WERI-Rb-1 (cell line): ENCODE measurements at regions not wholly inside any gene's neighbourhood (a gene's known extent, or its start where the extent isn't known, plus 50 kb on each side); places are given as distances from the start of the nearest gene placed in this dataset.

Experiments used
- DNase-seq: peaks from one replicate; pipeline ENCODE4 v3.0.0-alpha.2; 2020
- H3K27ac ChIP-seq: fragments of 250-450 bp; sonication (Bioruptor Pico); 2 replicates; pipeline ENCODE4 v1.5.1; 2020; ENCODE audit warnings: mild to moderate bottlenecking, moderate library complexity
- H3K27me3 ChIP-seq: fragments of 250-450 bp; sonication (Bioruptor Pico); 2 replicates; pipeline ENCODE4 v1.5.1; 2021; ENCODE audit warnings: mild to moderate bottlenecking, low read depth, moderate library complexity; ENCODE audit not compliant: insufficient read depth, severe bottlenecking
- H3K36me3 ChIP-seq: fragments of 250-450 bp; sonication (Bioruptor Pico); 2 replicates; pipeline ENCODE4 v1.5.1; 2020; ENCODE audit warnings: mild to moderate bottlenecking, moderate library complexity
- H3K4me3 ChIP-seq: 2 replicates; pipeline ENCODE4 v1.5.1; 2011; ENCODE audit warnings: low read depth, mild to moderate bottlenecking, control low read depth, low read length
- H3K9me3 ChIP-seq: fragments of 250-450 bp; sonication (Bioruptor Pico); 2 replicates; pipeline ENCODE4 v1.5.1; 2021; ENCODE audit warnings: mild to moderate bottlenecking, moderate library complexity; ENCODE audit not compliant: severe bottlenecking
- TF ChIP-seq, protein P1 (sequence below): IDR thresholded peaks from 2 replicates; pipeline ENCODE4 v1.5.1; 2011; ENCODE audit warnings: low read depth, mild to moderate bottlenecking, control low read depth, inconsistent platforms, low read length

DNA sequence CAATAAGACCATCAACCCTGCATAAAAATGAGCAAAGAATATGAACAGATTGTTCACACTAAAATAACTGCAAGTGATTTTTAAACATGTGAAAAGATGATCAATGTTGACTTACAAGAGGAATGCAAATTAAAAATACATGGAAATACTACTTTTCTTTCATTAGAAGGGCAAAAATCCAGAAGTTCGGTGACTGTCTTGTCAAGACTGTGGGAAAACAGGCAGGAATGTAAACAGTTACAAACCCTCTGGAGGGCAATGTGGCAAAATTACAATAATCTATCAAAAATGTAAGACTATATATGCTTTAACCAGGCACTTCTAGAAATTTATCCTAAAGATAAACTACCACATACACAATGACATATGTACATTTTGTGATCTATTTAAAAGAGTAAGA is 86.7 kb downstream of the TNFAIP3 start:
- Histone ChIP-seq H3K27ac (no peak overlapping the region), H3K9me3 (no peaks in the 10 kb centered on the region), H3K36me3 (no peaks in the 10 kb centered on the region), H3K4me3 (no peak overlapping the region), H3K27me3 (no peaks in the 10 kb centered on the region)
- no peak for DNase-seq
- TF ChIP-seq, protein P1, sequence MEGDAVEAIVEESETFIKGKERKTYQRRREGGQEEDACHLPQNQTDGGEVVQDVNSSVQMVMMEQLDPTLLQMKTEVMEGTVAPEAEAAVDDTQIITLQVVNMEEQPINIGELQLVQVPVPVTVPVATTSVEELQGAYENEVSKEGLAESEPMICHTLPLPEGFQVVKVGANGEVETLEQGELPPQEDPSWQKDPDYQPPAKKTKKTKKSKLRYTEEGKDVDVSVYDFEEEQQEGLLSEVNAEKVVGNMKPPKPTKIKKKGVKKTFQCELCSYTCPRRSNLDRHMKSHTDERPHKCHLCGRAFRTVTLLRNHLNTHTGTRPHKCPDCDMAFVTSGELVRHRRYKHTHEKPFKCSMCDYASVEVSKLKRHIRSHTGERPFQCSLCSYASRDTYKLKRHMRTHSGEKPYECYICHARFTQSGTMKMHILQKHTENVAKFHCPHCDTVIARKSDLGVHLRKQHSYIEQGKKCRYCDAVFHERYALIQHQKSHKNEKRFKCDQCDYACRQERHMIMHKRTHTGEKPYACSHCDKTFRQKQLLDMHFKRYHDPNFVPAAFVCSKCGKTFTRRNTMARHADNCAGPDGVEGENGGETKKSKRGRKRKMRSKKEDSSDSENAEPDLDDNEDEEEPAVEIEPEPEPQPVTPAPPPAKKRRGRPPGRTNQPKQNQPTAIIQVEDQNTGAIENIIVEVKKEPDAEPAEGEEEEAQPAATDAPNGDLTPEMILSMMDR = no peak

DNA sequence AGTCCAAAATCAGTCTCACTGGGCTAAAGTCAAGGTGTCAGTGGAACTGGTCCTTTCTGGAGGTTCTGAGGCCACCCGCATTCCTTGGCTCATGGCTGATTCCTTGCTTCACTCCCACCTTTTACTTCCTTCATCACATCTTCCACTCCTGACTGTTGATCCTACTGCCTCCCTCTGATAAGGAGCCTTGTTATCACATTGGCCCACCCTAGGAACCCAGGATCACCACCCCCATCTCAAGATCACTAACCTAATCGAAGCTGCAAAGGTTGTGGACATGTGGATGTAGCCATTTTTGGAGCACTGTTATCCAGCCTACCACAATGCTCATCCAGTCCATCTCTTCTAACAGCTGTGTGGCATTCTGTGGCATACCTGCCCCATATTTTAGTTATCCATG is 87.2 kb downstream of the TNFAIP3 start:
- TF ChIP-seq, protein P1 = no peak
- Histone ChIP-seq H3K36me3 (no peaks in the 10 kb centered on the region), H3K9me3 (no peaks in the 10 kb centered on the region), H3K4me3 (no peak overlapping the region), H3K27me3 (no peaks in the 10 kb centered on the region), H3K27ac (no peak overlapping the region)
- no peak for DNase-seq

DNA sequence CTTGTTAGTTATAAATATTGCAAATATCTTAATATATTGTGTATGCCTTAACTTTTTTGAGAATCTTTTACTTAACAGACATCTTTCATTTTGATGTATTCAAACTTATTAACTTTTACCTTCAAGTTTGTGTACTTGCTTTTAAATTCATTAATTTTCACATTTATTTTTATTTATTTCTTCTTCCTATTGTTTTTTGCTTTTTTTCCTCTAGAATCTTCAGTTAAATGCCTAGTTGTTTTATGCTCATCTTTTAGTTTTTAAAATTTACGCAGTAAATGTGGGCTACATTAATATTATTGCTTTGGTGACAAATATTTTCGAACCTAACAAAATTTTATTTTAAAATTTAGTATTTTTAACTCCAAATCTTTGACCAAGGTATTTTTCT is 89.0 kb downstream of the TNFAIP3 start:
- Histone ChIP-seq H3K4me3 (no peak overlapping the region), H3K9me3 (peaks cover 4% of the 10 kb centered on the region), H3K27ac (no peak overlapping the region), H3K27me3 (no peaks in the 10 kb centered on the region), H3K36me3 (no peaks in the 10 kb centered on the region)
- DNase-seq = no peak
- TF ChIP-seq, protein P1 = no peak

DNA sequence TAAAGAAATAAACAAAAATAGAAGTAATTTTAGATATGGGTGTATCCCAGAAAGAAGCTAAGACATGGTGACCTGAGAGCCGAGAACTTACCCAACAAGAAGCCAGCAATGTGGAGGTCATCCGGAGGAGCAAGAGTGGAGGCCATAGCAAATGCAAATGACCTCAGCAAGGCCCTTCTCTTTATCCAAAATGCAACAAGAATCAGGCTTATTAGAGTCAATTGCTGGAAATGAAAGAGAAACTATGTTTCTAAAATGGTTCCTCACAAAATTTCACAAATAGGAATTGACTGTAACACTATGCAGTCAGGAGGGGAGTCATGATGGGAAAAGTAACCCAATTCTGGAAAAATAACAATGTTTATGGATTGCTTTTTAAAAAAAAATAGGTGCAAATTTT is 90.4 kb downstream of the TNFAIP3 start:
- Histone ChIP-seq H3K27me3 (no peaks in the 10 kb centered on the region), H3K36me3 (no peaks in the 10 kb centered on the region), H3K9me3 (peaks cover 4% of the 10 kb centered on the region), H3K4me3 (no peak overlapping the region), H3K27ac (no peak overlapping the region)
- no peak for DNase-seq
- TF ChIP-seq, protein P1 = no peak

DNA sequence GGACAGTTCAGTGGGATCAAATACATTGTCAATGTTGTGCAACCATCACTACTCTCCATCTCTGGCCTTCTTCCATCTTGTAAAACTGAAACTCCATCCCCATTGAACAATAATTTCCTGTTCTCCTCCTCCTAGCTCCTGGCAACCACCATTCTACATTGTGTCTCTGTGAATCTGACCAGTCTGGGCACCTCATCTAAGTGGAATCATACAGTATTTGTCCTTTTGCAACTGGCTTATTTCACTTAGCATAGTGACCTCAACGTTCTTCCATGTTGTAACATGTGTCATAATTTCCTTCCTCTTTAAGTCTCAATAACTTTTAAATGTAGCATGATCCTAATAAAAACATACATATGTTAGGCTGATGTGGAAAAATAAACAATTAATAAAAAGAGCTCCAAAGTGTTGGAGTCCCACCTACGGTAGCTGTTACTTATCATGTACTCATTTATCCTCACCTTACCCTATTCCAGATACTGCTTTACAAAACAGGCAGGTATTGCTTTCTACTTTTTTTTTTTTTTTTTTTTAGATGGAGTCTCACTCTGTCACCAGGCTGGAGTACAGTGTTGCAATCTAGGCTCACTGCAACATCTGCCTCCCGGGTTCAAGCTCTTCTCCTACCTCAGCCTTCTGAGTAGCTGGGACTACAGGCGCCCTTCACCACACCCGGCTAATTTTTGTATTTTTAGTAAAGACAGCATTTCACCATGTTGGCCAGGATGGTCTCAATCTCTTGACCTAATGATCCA is 91.9 kb downstream of the TNFAIP3 start:
- TF ChIP-seq, protein P1 = no peak
- no peak overlapping the region for H3K4me3 ChIP-seq
- H3K27me3 ChIP-seq = no peaks in the 10 kb centered on the region
- no peak for DNase-seq
- peaks cover 4% of the 10 kb centered on the region for H3K9me3 ChIP-seq
- no peaks in the 10 kb centered on the region for H3K36me3 ChIP-seq
- no peak overlapping the region for H3K27ac ChIP-seq

DNA sequence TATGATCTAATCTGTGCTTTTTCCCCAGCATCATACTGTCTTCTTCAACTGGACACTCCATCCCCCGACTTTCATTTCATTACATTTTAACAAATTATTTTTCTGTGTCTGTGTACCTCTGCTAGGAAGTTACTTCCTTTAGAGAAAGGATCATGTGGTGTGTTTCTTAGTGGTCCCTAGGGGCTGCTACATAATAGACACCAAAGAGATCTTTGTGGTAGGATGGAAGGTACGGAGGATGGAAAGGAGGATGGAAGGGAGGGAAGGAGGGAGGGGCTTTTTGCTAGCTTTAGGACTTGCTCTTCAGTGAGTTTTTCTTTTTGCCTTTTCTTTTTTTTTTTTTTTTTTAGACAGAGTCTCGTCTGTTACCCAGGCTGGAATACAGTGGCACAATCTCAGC is 95.7 kb downstream of the TNFAIP3 start:
- H3K27ac ChIP-seq = no peak overlapping the region
- no peak for DNase-seq
- no peaks in the 10 kb centered on the region for H3K36me3 ChIP-seq
- TF ChIP-seq, protein P1 = no peak
- no peak overlapping the region for H3K4me3 ChIP-seq
- H3K9me3 ChIP-seq = peaks cover 4% of the 10 kb centered on the region
- H3K27me3 ChIP-seq = no peaks in the 10 kb centered on the region
